ENCODE measurements at regions not wholly inside any gene's neighbourhood (a gene's known extent, or its start where the extent isn't known, plus 50 kb on each side); places are given as distances from the start of the nearest gene placed in this dataset.
"Not testable (repeated sequence)": the region's sequence is repeated elsewhere in the genome, so short reads cannot be mapped to it uniquely, and the experiment has no call there.

- TF ChIP-seq CTCF (IDR thresholded peaks at IDR 0.05; ENCODE audit: low read depth, low read length): no peak
- DNase-seq (ENCODE audit: extremely low read depth, low read depth): no peak
Measured at GRCh38 chr12:105482951-105483350, 152.5 kb downstream of the C12orf75 start.

GRCh38 chr12:105483691-105484090 is 153.2 kb downstream of the C12orf75 start:
- no peak for TF ChIP-seq CTCF (IDR thresholded peaks at IDR 0.05; ENCODE audit: low read depth, low read length)
- no peak for DNase-seq (ENCODE audit: extremely low read depth, low read depth)

- no peak for TF ChIP-seq CTCF (IDR thresholded peaks at IDR 0.05; ENCODE audit: low read depth, low read length)
- no peak for DNase-seq (ENCODE audit: extremely low read depth, low read depth)
Measured at GRCh38 chr12:105485321-105485910, 154.9 kb downstream of the C12orf75 start.

GRCh38 chr12:105485921-105486320 is 155.4 kb downstream of the C12orf75 start:
- no peak for TF ChIP-seq CTCF (IDR thresholded peaks at IDR 0.05; ENCODE audit: low read depth, low read length)
- no peak for DNase-seq (ENCODE audit: extremely low read depth, low read depth)

- TF ChIP-seq CTCF (IDR thresholded peaks at IDR 0.05; ENCODE audit: low read depth, low read length): no peak
- DNase-seq (ENCODE audit: extremely low read depth, low read depth): no peak
Measured at GRCh38 chr12:105487963-105488362, 157.5 kb downstream of the C12orf75 start.

GRCh38 chr12:105492591-105493545 is 162.4 kb downstream of the C12orf75 start:
- TF ChIP-seq CTCF (IDR thresholded peaks at IDR 0.05; ENCODE audit: low read depth, low read length): no peak
- peak; percentile 63 for DNase-seq (ENCODE audit: extremely low read depth, low read depth)

- TF ChIP-seq CTCF (IDR thresholded peaks at IDR 0.05; ENCODE audit: low read depth, low read length): no peak
- no peak for DNase-seq (ENCODE audit: extremely low read depth, low read depth)
Measured at GRCh38 chr12:105499205-105499604, 168.7 kb downstream of the C12orf75 start.

- not testable (repeated sequence) for DNase-seq (ENCODE audit: extremely low read depth, low read depth)
Measured at GRCh38 chr12:105500676-105501075, 170.2 kb downstream of the C12orf75 start.

All from AG09319 (cell line).